BLaER1 treated with 17β-estradiol and CSF1 and Interleukin-3, amounts not matched to agents 10 nM and 100 nM (cell line): ENCODE measurements at regions not wholly inside any gene's neighbourhood (a gene's known extent, or its start where the extent isn't known, plus 50 kb on each side); places are given as distances from the start of the nearest gene placed in this dataset.
"Not testable (repeated sequence)": the region's sequence is repeated elsewhere in the genome, so short reads cannot be mapped to it uniquely, and the experiment has no call there.

ENCODE experiments used
- H3K27ac ChIP-seq, 11 experiments: shearing (Covaris generic); formaldehyde crosslinking; 2 replicates each; pipeline ENCODE4 v1.8.1; 2022
- H3K27me3 ChIP-seq, 11 experiments: shearing (Covaris generic); formaldehyde crosslinking; 2 replicates each; pipeline ENCODE4 v1.8.1; 2022
- H3K36me3 ChIP-seq, 11 experiments: shearing (Covaris generic); formaldehyde crosslinking; 2 replicates each; pipeline ENCODE4 v1.8.1; 2022
- H3K4me1 ChIP-seq, 10 experiments: shearing (Covaris generic); formaldehyde crosslinking; 2 replicates each; pipeline ENCODE4 v1.8.1; 2022
- H3K4me2 ChIP-seq, 11 experiments: shearing (Covaris generic); formaldehyde crosslinking; 2 replicates each; pipeline ENCODE4 v1.8.1; 2022
- H3K4me3 ChIP-seq, 10 experiments: shearing (Covaris generic); formaldehyde crosslinking; 2 replicates each; pipeline ENCODE4 v1.8.1; 2022
- H3K9ac ChIP-seq, 11 experiments: shearing (Covaris generic); formaldehyde crosslinking; 2 replicates each; pipeline ENCODE4 v1.8.1; 2022
- H3K9me3 ChIP-seq, 11 experiments: shearing (Covaris generic); formaldehyde crosslinking; replicated peaks in 1 of 11; 2 replicates each; pipeline ENCODE4 v1.8.1; 2022
- H4K20me1 ChIP-seq, 11 experiments: shearing (Covaris generic); formaldehyde crosslinking; 2 replicates each; pipeline ENCODE4 v1.8.1; 2022
- Cebpa-rat ChIP-seq, 11 experiments: shearing (Covaris generic); IDR thresholded peaks; 2 replicates each; pipeline ENCODE4 v1.8.1; 2022

DNA sequence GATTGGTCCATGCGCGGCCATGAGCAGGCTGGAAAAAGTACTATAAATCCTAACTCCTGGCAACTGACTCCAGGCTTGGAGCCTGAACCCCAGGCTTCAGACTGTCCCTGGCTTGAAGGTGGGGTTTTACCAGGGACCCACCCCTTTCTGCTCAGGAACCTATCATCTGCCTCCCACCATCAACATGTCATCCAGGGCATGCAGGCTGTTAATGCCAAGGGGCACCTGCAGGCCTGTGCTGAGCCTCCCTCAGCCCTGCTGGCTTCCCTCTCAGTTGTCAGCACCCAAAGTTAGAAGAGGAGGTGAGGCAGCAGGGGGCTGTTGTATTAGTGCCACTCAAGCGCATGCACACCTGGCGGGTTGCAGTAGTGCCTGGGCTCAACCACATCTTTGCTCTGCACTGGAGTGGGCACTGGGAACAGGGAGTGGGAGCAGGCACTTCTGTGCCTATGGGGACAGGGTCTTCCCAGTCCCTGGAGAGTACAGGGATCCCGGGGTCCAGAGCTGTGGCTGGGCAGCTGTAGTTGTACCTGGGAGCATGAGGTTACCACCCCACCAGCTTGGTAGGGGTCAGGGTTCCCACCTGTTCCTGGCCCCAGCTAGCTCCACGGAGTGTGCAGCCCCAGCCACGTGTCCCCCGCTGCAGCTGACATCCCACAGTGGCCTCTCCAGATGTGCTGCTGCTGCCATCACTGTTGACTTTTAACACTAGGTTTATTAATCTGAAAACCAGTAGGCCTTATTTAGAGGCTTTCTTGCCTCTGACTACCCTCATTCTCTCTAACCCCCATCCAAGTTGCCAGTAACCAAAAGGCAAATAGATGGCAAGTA lies 306.2 kb upstream of the RIOK2 start:
- H3K9me3 ChIP-seq = peaks cover 0 to 10% (median 3%) of the 10 kb centered on the region in 11 experiments; a peak in 8 of 22 replicates
- H4K20me1 ChIP-seq = no peaks in the 10 kb centered on the region
- H3K4me1 ChIP-seq = no peaks in the 10 kb centered on the region
- H3K9ac ChIP-seq = no peak overlapping the region
- H3K27ac ChIP-seq = no peak overlapping the region
- no peaks in the 10 kb centered on the region for H3K27me3 ChIP-seq
- H3K4me3 ChIP-seq = no peak overlapping the region
- no peak for TF ChIP-seq Cebpa-rat (IDR thresholded peaks at IDR 0.05)
- H3K4me2 ChIP-seq = no peak overlapping the region
- H3K36me3 ChIP-seq = no peaks in the 10 kb centered on the region

DNA sequence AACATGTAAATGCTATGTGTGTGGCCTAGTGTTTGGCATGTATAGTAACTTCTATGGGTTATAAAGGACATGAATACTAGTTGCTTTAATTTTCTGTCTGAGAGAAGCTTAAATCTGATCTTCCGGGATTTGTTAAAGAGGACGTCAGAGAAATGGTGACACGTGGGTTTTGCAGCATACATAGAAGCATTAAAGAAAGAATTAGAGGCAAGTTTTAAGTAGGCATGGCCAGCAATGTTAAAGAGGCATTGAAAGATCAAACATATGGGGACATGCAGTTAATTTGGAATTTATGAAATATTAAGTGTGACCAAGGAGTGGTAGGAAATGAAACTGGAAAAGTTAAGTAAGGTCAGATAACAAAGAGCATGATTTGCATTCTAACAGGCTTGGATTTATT lies 311.4 kb upstream of the RIOK2 start:
- H3K36me3 ChIP-seq = no peaks in the 10 kb centered on the region
- H3K4me3 ChIP-seq = no peak overlapping the region
- H3K27me3 ChIP-seq = no peaks in the 10 kb centered on the region
- H3K27ac ChIP-seq = no peak overlapping the region
- no peaks in the 10 kb centered on the region for H3K4me1 ChIP-seq
- no peak overlapping the region for H3K4me2 ChIP-seq
- no peak overlapping the region for H3K9ac ChIP-seq
- H3K9me3 ChIP-seq = no peaks in the 10 kb centered on the region
- H4K20me1 ChIP-seq = no peaks in the 10 kb centered on the region
- no peak for TF ChIP-seq Cebpa-rat (IDR thresholded peaks at IDR 0.05)

DNA sequence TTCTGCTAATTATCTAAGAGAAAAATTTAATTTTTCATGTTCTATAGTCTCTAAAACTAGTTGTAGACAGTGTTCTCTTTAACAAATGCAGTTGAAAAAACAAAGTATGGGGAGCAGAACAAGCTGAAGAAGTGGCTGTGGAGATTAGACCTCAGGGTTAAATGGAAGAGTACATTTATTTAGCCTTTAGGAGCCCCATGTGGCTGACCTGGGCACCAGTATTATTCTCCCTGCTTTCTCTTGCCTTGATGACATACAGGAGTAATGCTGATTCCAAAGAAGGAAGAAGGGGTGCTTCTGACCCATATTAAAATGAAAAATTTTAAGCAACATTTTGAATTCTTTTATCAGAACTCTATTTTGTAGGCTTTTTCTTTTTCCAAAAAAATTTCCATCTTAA lies 312.3 kb upstream of the RIOK2 start:
- Histone ChIP-seq H3K9me3 (no peaks in the 10 kb centered on the region), H3K36me3 (no peaks in the 10 kb centered on the region), H3K27ac (no peak overlapping the region)

DNA sequence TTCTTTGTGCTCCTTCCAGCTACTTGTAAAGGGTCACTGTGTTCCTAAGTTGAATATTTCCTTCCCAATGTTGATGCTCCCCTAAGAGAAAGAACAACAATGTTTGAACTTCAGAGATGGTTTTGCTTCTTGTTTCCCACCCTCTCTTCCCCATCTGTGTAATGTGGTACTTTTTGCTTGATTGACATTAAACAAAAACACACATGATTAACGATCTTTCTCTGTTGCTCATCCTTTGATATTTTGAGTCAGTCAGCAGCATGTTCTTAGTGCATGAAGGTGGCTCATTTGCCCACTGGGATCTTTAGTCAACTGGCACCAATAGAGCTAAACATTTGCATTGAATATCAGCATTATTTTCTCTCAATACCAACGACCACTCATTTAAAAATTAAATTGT lies 313.0 kb upstream of the RIOK2 start:
- Histone ChIP-seq H3K9ac (no peak overlapping the region), H3K36me3 (no peaks in the 10 kb centered on the region), H3K27me3 (no peaks in the 10 kb centered on the region), H3K9me3 (no peaks in the 10 kb centered on the region), H3K27ac (no peak overlapping the region), H3K4me2 (no peak overlapping the region), H4K20me1 (no peaks in the 10 kb centered on the region), H3K4me1 (no peaks in the 10 kb centered on the region), H3K4me3 (no peak overlapping the region)
- no peak for TF ChIP-seq Cebpa-rat (IDR thresholded peaks at IDR 0.05)

More for the DNA sequence above, 312.3 kb upstream of the RIOK2 start:
- Histone ChIP-seq H3K4me1 (no peaks in the 10 kb centered on the region), H3K4me3 (no peak overlapping the region), H3K4me2 (no peak overlapping the region), H3K27me3 (no peaks in the 10 kb centered on the region), H3K9ac (no peak overlapping the region), H4K20me1 (no peaks in the 10 kb centered on the region)
- no peak for TF ChIP-seq Cebpa-rat (IDR thresholded peaks at IDR 0.05)

DNA sequence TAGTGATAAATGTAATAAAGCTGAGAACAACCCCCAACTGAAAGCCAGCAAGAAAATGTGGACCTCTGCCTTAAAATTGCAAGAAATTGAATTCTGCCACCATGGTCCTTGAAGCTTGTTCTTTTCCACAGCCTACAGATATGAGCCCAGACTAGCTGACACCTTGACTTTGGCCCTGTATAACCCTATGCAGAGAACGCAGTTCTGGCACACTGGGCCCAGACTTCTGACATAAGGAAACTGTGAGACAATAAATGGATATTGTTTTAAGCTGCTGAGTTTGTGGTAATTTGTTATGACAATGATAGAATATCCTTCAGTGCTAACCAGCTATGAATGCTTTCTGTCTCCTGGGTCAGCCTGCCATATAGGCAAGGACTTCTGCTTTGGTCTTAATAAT lies 315.6 kb upstream of the RIOK2 start:
- Histone ChIP-seq H3K4me3 (no peak overlapping the region), H3K9me3 (no peaks in the 10 kb centered on the region), H3K36me3 (no peaks in the 10 kb centered on the region), H3K4me2 (no peak overlapping the region), H3K4me1 (no peaks in the 10 kb centered on the region), H3K27ac (no peak overlapping the region), H4K20me1 (no peaks in the 10 kb centered on the region), H3K9ac (no peak overlapping the region), H3K27me3 (no peaks in the 10 kb centered on the region)
- no peak for TF ChIP-seq Cebpa-rat (IDR thresholded peaks at IDR 0.05)

DNA sequence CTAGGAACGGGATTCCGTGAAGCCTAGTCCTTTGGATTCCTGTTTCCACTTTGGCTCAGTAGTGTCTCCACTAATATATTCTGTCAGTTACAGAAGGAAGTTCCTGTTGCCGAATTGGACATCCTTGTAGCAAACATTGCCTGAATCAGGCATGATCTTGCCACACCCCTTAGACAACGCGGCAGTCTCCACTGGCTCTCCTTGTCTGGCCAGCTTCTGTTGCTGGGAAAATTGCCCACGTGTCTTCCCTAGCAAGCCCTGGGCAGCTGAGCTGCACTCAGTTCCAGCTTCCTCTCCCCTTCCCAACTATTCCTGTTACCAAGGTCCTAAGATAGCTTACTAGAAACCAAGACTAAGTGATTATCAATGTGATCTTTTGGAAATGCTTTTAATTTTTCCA lies 316.6 kb upstream of the RIOK2 start:
- no peaks in the 10 kb centered on the region for H3K27me3 ChIP-seq
- H4K20me1 ChIP-seq = no peaks in the 10 kb centered on the region
- TF ChIP-seq Cebpa-rat (IDR thresholded peaks at IDR 0.05) = no peak
- no peak overlapping the region for H3K4me2 ChIP-seq
- H3K9me3 ChIP-seq = no peaks in the 10 kb centered on the region
- no peak overlapping the region for H3K9ac ChIP-seq
- H3K4me1 ChIP-seq = no peaks in the 10 kb centered on the region
- H3K4me3 ChIP-seq = no peak overlapping the region
- H3K27ac ChIP-seq = no peak overlapping the region
- H3K36me3 ChIP-seq = no peaks in the 10 kb centered on the region

DNA sequence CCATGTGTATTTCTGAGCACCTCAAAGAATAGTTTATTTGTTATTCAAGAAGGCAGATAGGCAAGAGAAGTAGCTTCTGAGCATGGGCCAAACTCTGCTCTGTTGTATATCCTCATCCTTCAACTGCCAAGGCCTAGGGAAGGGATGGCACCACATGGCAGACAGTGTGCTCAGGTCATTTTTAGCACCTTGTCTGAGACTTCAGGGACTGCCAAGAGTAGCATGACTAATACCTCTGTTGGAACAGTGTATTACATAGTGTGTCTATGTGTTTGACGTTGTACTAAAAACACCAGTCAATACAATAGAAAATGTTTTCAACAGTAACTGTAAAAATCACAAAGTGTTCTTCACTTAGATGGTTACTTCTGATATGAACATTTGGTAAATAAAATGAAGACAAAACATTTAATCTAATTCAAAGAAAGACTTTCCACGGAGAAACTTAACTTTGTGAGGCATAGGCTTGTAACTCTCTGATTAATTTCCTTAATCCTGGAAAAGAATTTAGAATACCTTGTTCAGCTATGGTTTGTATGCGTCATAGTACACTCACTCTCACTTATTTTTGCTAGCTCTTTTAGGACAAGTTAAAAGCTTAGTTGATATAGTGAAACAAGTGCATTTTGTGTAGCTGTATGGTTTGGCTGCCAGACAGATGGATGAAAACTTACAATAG lies 318.4 kb upstream of the RIOK2 start:
- no peaks in the 10 kb centered on the region for H3K27me3 ChIP-seq
- H3K4me3 ChIP-seq = no peak overlapping the region
- H3K9me3 ChIP-seq = no peaks in the 10 kb centered on the region
- no peaks in the 10 kb centered on the region for H3K4me1 ChIP-seq
- H4K20me1 ChIP-seq = no peaks in the 10 kb centered on the region
- H3K4me2 ChIP-seq = no peak overlapping the region
- H3K9ac ChIP-seq = no peak overlapping the region
- no peaks in the 10 kb centered on the region for H3K36me3 ChIP-seq
- TF ChIP-seq Cebpa-rat (IDR thresholded peaks at IDR 0.05) = no peak
- no peak overlapping the region for H3K27ac ChIP-seq

DNA sequence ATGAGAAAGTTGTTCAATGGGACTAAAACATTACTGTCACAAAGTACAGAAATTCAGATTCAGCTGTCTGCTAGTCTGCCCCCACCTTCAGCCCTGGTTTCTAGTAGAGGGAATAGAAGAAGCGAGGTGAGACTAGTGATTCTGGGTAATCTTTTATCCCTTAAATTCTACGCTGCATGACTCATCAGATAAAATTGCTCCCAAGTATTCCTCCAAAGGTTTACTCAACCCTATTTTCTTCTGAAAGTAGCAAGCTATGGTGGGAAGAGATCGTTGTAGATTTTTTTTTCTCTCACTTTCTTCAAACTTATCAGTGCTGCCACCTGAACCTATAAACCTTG lies 318.9 kb upstream of the RIOK2 start:
- Histone ChIP-seq H3K9ac (no peak overlapping the region), H3K36me3 (no peaks in the 10 kb centered on the region), H3K4me2 (no peak overlapping the region), H3K9me3 (no peaks in the 10 kb centered on the region), H3K27ac (no peak overlapping the region), H4K20me1 (no peaks in the 10 kb centered on the region), H3K27me3 (no peaks in the 10 kb centered on the region), H3K4me1 (no peaks in the 10 kb centered on the region), H3K4me3 (no peak overlapping the region)
- TF ChIP-seq Cebpa-rat (IDR thresholded peaks at IDR 0.05) = no peak

DNA sequence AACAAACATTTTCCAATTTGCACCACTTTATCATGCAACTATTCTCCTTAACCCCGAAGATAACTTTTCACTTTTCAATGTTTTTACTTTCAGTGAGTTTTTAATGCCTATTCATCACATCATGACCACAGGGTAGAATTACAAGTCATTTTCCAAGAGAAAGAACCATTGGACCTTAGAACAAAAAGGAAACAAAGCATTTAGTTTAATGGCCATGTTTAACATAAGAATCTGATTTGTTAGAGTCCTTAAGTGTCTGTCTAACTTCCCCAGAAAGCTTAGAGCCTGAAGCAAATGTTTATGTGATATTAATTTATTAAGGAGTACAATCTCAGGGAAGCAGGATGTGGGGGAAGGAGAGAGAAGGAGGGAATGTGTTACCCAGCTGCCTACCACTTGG lies 325.8 kb upstream of the RIOK2 start:
- Histone ChIP-seq H3K36me3 (no peaks in the 10 kb centered on the region), H4K20me1 (no peaks in the 10 kb centered on the region), H3K4me3 (no peak overlapping the region), H3K9me3 (no peaks in the 10 kb centered on the region), H3K27ac (no peak overlapping the region), H3K9ac (no peak overlapping the region), H3K4me2 (no peak overlapping the region), H3K4me1 (no peaks in the 10 kb centered on the region), H3K27me3 (no peaks in the 10 kb centered on the region)
- no peak for TF ChIP-seq Cebpa-rat (IDR thresholded peaks at IDR 0.05)

DNA sequence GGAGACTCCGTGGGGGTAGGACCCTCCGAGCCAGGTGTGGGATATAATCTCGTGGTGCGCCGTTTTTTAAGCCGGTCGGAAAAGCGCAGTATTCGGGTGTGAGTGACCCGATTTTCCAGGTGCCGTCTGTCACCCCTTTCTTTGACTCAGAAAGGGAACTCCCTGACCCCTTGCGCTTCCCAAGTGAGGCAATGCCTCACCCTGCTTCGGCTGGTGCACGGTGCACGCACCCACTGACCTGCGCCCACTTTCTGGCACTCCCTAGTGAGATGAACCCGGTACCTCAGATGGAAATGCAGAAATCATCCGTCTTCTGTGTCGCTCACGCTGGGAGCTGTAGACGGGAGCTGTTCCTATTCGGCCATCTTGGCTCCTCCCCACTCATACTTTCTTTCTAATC lies 336.5 kb upstream of the RIOK2 start:
- not testable (repeated sequence) for H3K4me1 ChIP-seq, H3K4me3 ChIP-seq, H4K20me1 ChIP-seq, H3K27me3 ChIP-seq, H3K9me3 ChIP-seq, H3K9ac ChIP-seq, H3K36me3 ChIP-seq, H3K27ac ChIP-seq, H3K4me2 ChIP-seq

DNA sequence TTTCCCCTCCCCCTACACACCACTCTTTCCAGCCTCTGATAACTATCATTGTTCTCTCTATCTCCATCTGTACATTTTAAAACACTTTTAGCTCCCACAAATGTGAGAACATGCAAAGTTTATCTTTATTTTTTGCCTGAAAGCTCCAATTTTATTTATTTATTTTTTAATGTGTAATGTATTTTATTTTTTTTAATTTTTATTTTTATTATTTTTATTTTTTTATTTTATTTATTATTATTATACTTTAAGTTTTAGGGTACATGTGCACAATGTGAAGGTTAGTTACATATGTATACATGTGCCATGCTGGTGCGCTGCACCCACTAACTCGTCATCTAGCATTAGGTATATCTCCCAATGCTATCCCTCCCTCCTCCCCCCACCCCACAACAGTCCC lies 340.3 kb upstream of the RIOK2 start:
- H3K9ac ChIP-seq, H4K20me1 ChIP-seq, H3K27ac ChIP-seq, H3K4me3 ChIP-seq, H3K9me3 ChIP-seq, H3K4me2 ChIP-seq, H3K4me1 ChIP-seq, H3K36me3 ChIP-seq, H3K27me3 ChIP-seq: not testable (repeated sequence)
